ENCODE measurements at regions not wholly inside any gene's neighbourhood (a gene's known extent, or its start where the extent isn't known, plus 50 kb on each side); places are given as distances from the start of the nearest gene placed in this dataset.
"Not testable (repeated sequence)": the region's sequence is repeated elsewhere in the genome, so short reads cannot be mapped to it uniquely, and the experiment has no call there.

GRCh38 chr6:113679051-113679450, 178.1 kb upstream of the MARCKS start:
- ATAC-seq (no peak), DNase-seq (no peak)
- no peak overlapping the region for H3K27ac Mint-ChIP-seq
- no peaks in the 10 kb centered on the region for H3K36me3 Mint-ChIP-seq
- no peaks in the 10 kb centered on the region for H3K4me1 Mint-ChIP-seq
- CTCF ChIA-PET: no interaction called here
- no peak overlapping the region for H3K4me3 Mint-ChIP-seq
- H3K9me3 Mint-ChIP-seq (ENCODE audit: low read depth): no peaks in the 10 kb centered on the region
- H3K27me3 Mint-ChIP-seq: no peaks in the 10 kb centered on the region

DNA sequence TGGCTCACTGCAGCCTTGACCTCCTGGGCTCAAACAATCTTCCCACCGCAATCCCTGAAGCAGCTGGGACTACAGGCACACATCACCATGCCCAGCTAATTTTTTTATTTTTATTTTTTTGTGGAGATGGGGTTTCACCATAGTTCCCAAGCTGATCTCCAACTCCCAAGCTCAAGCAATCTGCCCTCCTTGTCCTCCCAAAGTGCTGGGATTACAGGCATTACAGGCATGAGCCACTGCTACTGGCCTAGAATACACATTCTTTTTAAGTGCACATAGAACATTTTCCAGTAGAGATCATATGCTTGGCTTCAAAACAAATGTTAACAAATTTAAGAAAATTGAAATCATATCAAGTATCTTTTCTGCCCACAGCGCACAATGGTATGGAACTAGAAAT, 176.8 kb upstream of the MARCKS start:
- CTCF ChIA-PET: no interaction called here
- Mint-ChIP-seq H3K9me3 (ENCODE audit: low read depth) (no peaks in the 10 kb centered on the region), H3K27me3 (no peaks in the 10 kb centered on the region), H3K4me1 (no peaks in the 10 kb centered on the region), H3K27ac (no peak overlapping the region), H3K4me3 (no peak overlapping the region), H3K36me3 (no peaks in the 10 kb centered on the region)
- no peak for ATAC-seq
- DNase-seq: no peak

DNA sequence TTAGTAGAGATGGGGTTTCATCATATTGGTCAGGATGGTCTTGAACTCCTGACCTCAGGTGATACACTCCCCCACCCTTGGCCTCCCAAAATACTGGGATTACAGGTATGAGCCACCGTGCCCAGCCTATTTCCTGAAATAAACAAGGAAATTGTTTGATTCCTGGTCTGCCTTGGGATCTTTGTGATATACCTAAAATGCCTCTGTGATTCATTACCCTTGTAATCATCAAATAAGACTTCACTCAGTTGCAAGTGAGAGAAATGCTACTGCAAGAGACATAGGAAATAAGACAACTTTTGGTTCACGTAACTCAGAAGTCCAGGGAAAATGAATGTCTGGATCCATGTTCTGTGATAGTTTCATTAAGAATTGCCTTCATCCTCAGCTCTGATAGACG, 173.2 kb upstream of the MARCKS start:
- no peaks in the 10 kb centered on the region for H3K36me3 Mint-ChIP-seq
- H3K27me3 Mint-ChIP-seq: no peaks in the 10 kb centered on the region
- H3K4me1 Mint-ChIP-seq: no peaks in the 10 kb centered on the region
- DNase-seq (no peak), ATAC-seq (no peak)
- H3K9me3 Mint-ChIP-seq (ENCODE audit: low read depth): no peaks in the 10 kb centered on the region
- no peak overlapping the region for H3K4me3 Mint-ChIP-seq
- CTCF ChIA-PET: no interaction called here
- H3K27ac Mint-ChIP-seq: no peak overlapping the region

DNA sequence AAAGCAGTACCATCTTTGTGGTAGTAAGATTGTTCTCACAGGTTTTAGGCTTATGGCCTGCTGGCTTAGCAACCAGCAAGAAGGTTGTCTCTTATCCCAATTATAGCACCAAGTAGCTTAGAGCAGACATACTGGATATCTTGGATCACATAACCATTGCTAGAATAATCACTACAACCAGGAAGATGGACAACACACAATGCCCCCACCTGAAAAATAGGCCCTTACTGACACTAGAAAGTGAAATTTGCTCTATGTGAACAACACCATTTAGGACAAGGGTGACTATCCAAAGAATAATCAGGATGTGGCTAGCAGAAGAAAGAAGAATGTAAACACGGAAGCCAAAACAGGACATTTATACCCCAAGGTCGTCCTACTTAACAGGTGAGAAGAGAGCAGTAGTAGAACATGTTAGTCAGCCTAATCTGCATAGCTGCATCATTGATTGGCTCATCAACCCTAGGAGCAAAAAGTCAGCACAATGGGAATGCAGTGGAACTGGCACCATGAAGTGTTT, 172.7 kb upstream of the MARCKS start:
- DNase-seq (no peak), ATAC-seq (no peak)
- Mint-ChIP-seq H3K36me3 (no peaks in the 10 kb centered on the region), H3K27ac (no peak overlapping the region), H3K4me3 (no peak overlapping the region), H3K9me3 (ENCODE audit: low read depth) (no peaks in the 10 kb centered on the region), H3K27me3 (no peaks in the 10 kb centered on the region), H3K4me1 (no peaks in the 10 kb centered on the region)
- CTCF ChIA-PET: no interaction called here

GRCh38 chr6:113686049-113686448, 171.1 kb upstream of the MARCKS start:
- H3K4me1 Mint-ChIP-seq: no peaks in the 10 kb centered on the region
- DNase-seq: no peak
- H3K27ac Mint-ChIP-seq: no peak overlapping the region
- no peak overlapping the region for H3K4me3 Mint-ChIP-seq
- CTCF ChIA-PET: no interaction called here
- H3K36me3 Mint-ChIP-seq: no peaks in the 10 kb centered on the region
- no peak for ATAC-seq
- no peaks in the 10 kb centered on the region for H3K9me3 Mint-ChIP-seq (ENCODE audit: low read depth)
- no peaks in the 10 kb centered on the region for H3K27me3 Mint-ChIP-seq

DNA sequence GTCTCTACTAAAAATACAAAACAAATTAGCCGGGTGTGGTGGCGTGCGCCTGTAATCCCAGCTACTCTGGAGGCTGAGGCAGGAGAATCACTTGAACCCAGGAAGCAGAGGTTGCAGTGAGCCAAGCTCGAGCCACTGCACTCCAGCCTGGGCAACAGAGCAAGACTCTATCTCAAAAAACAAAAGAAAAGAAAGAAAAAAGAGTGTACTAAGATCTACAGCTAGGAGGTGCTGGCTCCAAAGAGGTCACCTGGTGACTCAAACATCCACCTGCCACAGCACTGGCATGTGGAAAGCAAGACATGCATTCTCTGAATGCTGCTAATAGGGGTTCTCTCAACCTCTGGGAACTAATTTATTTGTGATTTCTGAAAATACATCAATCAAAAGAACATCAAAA, 167.5 kb upstream of the MARCKS start:
- H3K27ac Mint-ChIP-seq; CTCF ChIA-PET; H3K36me3 Mint-ChIP-seq; ATAC-seq; H3K27me3 Mint-ChIP-seq; H3K9me3 Mint-ChIP-seq (ENCODE audit: low read depth); H3K4me1 Mint-ChIP-seq; H3K4me3 Mint-ChIP-seq; DNase-seq: not testable (repeated sequence)

GRCh38 chr6:113690281-113691259, 166.6 kb upstream of the MARCKS start:
- no peaks in the 10 kb centered on the region for H3K27me3 Mint-ChIP-seq
- H3K4me3 Mint-ChIP-seq: no peak overlapping the region
- CTCF ChIA-PET: no interaction called here
- H3K4me1 Mint-ChIP-seq: no peaks in the 10 kb centered on the region
- no peaks in the 10 kb centered on the region for H3K36me3 Mint-ChIP-seq
- no peak overlapping the region for H3K27ac Mint-ChIP-seq
- ATAC-seq (no peak), DNase-seq (no peak)
- H3K9me3 Mint-ChIP-seq (ENCODE audit: low read depth): no peaks in the 10 kb centered on the region

DNA sequence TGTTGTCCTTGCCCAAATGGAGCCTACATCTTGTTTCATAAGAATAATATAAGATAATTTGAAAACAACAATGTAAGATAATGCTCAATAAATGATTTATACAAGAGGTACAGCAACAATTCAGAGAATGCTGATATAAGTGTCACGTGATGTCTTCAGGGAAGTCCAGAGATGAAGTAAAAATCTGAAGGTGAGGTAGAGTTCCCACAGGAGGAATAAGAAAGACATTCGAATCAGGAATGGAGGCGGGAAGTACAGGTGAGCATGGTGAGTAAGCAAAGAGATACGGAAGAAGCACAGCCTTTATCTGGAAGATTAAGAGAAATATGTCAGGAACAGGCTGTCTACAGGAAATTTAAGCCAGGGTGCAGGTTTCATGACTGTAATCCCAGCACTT, 165.9 kb upstream of the MARCKS start:
- no peaks in the 10 kb centered on the region for H3K9me3 Mint-ChIP-seq (ENCODE audit: low read depth)
- CTCF ChIA-PET: no interaction called here
- H3K4me3 Mint-ChIP-seq: no peak overlapping the region
- no peaks in the 10 kb centered on the region for H3K27me3 Mint-ChIP-seq
- H3K27ac Mint-ChIP-seq: no peak overlapping the region
- ATAC-seq: no peak
- no peaks in the 10 kb centered on the region for H3K36me3 Mint-ChIP-seq
- DNase-seq: no peak
- H3K4me1 Mint-ChIP-seq: no peaks in the 10 kb centered on the region

DNA sequence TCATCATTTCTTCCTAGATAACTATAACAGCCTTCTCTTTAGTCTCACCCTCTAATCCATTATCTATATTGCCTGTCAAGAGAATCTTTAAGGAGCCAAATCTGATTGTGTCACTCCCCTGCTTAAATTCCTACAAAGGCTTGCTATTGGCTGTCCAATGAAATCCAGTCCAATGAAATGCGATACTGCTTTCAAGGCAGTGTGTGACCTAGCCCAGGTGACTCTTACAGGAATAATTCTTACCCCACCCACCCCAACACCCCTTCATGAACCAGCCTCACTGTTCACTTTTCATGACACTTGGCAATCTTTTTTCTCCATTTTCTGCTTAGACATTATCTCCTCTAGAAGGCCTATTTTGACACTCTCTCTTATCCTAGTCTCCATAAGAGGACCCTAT, 163.3 kb upstream of the MARCKS start:
- Mint-ChIP-seq H3K9me3 (ENCODE audit: low read depth) (no peaks in the 10 kb centered on the region), H3K4me3 (no peak overlapping the region), H3K36me3 (no peaks in the 10 kb centered on the region), H3K4me1 (no peaks in the 10 kb centered on the region), H3K27ac (no peak overlapping the region), H3K27me3 (peaks cover 2% of the 10 kb centered on the region)
- CTCF ChIA-PET: no interaction called here
- DNase-seq (no peak), ATAC-seq (no peak)

DNA sequence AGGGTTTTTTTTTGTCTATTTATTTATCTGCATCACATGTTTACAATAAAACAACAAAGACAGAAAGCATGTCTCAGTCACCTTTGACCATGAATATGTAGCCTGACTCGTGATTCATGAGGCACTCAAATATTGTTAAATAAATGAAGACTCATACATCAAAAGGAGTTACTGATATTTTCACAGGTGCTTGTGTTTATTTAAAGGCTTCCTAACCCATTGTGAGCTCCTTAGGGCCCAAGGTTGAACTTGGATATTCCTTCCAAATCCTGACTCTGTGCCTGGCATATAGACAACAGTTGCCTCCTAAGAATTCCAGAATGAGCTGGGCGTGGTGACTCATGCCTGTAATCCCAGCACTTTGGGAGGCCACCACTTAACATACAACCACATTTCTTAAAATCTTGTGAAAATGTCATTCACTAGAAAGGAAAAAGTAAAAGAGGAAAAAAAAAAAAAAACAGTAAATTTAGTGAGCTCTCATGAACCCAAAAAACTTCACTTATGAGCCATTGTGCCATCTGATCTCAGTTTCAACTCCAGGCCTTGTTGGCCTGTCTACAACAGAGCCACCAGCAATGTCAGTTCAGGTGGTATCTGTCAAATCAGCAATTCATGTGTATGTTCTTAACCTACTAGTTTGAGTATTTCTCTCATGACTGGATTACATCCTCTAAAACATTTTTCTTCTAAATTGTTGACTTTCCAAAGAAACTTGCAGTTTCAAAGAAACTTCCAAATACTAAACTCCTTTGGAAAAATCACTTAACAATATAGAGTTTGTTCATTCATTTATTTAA, 162.7 kb upstream of the MARCKS start:
- CTCF ChIA-PET: no interaction called here
- H3K27me3 Mint-ChIP-seq: peaks cover 2% of the 10 kb centered on the region
- H3K36me3 Mint-ChIP-seq: no peaks in the 10 kb centered on the region
- H3K9me3 Mint-ChIP-seq (ENCODE audit: low read depth): no peaks in the 10 kb centered on the region
- no peaks in the 10 kb centered on the region for H3K4me1 Mint-ChIP-seq
- ATAC-seq: no peak
- no peak overlapping the region for H3K4me3 Mint-ChIP-seq
- DNase-seq: no peak
- no peak overlapping the region for H3K27ac Mint-ChIP-seq

GRCh38 chr6:113695516-113695915, 161.6 kb upstream of the MARCKS start:
- Mint-ChIP-seq H3K27ac (no peak overlapping the region), H3K9me3 (ENCODE audit: low read depth) (no peaks in the 10 kb centered on the region), H3K27me3 (peaks cover 2% of the 10 kb centered on the region), H3K4me3 (no peak overlapping the region), H3K4me1 (no peaks in the 10 kb centered on the region), H3K36me3 (no peaks in the 10 kb centered on the region)
- CTCF ChIA-PET: no interaction called here
- ATAC-seq: no peak
- DNase-seq: no peak

GRCh38 chr6:113696960-113697359, 160.2 kb upstream of the MARCKS start:
- Mint-ChIP-seq H3K4me1 (no peaks in the 10 kb centered on the region), H3K9me3 (ENCODE audit: low read depth) (no peaks in the 10 kb centered on the region), H3K27ac (no peak overlapping the region), H3K4me3 (no peak overlapping the region), H3K36me3 (no peaks in the 10 kb centered on the region), H3K27me3 (peaks cover 2% of the 10 kb centered on the region)
- CTCF ChIA-PET: no interaction called here
- ATAC-seq (no peak), DNase-seq (no peak)

DNA sequence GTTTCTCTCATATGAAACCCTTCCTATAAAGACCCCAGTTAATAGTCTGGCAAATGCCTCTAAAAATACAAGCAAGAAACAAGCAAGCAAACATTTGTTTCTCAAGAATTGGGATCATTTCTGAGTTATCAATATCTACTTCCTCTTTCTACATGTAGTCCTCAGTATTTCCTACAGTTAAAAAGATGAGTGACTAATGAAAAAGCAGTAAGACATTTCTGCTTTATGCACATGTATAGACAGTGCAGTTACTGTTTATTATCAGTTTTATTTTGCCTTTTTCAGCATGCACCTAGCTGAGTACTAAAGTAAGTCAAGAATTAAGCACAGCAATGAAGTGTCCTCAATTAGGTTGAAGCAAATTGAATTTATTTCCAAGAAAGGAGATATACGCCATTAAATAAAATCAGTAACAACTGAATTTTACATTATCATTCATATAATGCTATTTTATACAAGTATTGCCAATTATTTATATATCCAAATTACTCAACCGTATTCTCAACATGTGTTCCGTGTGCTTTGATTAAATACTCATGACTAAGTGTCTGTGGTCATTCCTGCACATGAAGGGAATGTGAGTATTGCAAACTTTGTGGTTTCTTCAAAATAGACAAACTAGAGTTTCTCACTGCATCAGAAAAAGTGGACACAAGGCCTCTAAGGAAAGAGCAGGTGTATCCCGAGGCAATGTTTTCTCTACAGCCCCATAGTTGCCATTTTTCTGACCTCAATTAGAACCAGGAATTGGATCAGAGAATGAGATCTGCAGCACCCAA, 159.3 kb upstream of the MARCKS start:
- Mint-ChIP-seq H3K4me1 (no peaks in the 10 kb centered on the region), H3K4me3 (no peak overlapping the region), H3K9me3 (ENCODE audit: low read depth) (no peaks in the 10 kb centered on the region), H3K27me3 (peaks cover 2% of the 10 kb centered on the region), H3K27ac (no peak overlapping the region), H3K36me3 (no peaks in the 10 kb centered on the region)
- DNase-seq: no peak
- CTCF ChIA-PET: no interaction called here
- no peak for ATAC-seq
